ENCODE measurements at regions not wholly inside any gene's neighbourhood (a gene's known extent, or its start where the extent isn't known, plus 50 kb on each side); places are given as distances from the start of the nearest gene placed in this dataset.

GRCh38 chr22:48589901-48590300 is 1237.8 kb downstream of the BRD1 start:
- TF ChIP-seq POLR2A (IDR thresholded peaks at IDR 0.05) = no peak
- TF ChIP-seq CTCF (IDR thresholded peaks at IDR 0.05) = no peak

Data from tibial nerve (tissue), 3 donors.